IMR-90 (cell line): ENCODE measurements at regions not wholly inside any gene's neighbourhood (a gene's known extent, or its start where the extent isn't known, plus 50 kb on each side); places are given as distances from the start of the nearest gene placed in this dataset.

Experiments used
- ATAC-seq: fragments of 200-7000 bp; cut with Tn5 transposase; 2 replicates; pipeline ENCODE4 v1.9.1; 2020; ENCODE audit warnings: low read depth, mild to moderate bottlenecking, moderate library complexity
- BruUV-seq: library from RNA; stranded (reverse); fragments of 400-500 nt; replicated peaks from 2 replicates; lab custom pipeline; 2021; lab: Mats Ljungman, UMichigan
- CTCF ChIA-PET: fragments of 300-600 bp; formaldehyde crosslinking; extraction: SDS; loops from one replicate; lab custom pipeline; 2021; ENCODE audit warnings: antibody characterized with exemption; lab: Yijun Ruan, JAX
- POLR2A ChIA-PET: fragments of 300-600 bp; sonication (Branson Sonifier 250); formaldehyde crosslinking; loops from one replicate; lab custom pipeline; 2022; ENCODE audit warnings: antibody characterized with exemption; ENCODE audit not compliant: unreplicated experiment; lab: Charles Lee
- DNase-seq: peaks from one replicate; pipeline ENCODE4 v3.0.0; 2013
- H2AFZ ChIP-seq: replicated peaks from 2 replicates; pipeline ENCODE3; 2013; ENCODE audit warnings: low read length, mild to moderate bottlenecking; ENCODE audit not compliant: poor library complexity
- H2AK5ac ChIP-seq: 2 replicates; pipeline ENCODE4 v1.6.1; 2013; ENCODE audit warnings: low read depth, low read length, inconsistent platforms
- H2AK9ac ChIP-seq: replicated peaks from 2 replicates; pipeline ENCODE3; 2013; ENCODE audit warnings: mild to moderate bottlenecking, low read depth, low read length, moderate library complexity; ENCODE audit not compliant: poor library complexity
- H2BK120ac ChIP-seq: 2 replicates; pipeline ENCODE4 v1.6.1; 2013; ENCODE audit warnings: low read depth, low read length, inconsistent platforms
- H2BK15ac ChIP-seq: 3 replicates; pipeline ENCODE4 v1.6.1; 2013; ENCODE audit warnings: low read depth, low read length, inconsistent platforms
- H2BK20ac ChIP-seq: 2 replicates; pipeline ENCODE4 v1.6.1; 2013; ENCODE audit warnings: low read depth, mild to moderate bottlenecking, inconsistent platforms, low read length, moderate library complexity
- H2BK5ac ChIP-seq: 2 replicates; pipeline ENCODE4 v1.6.1; 2013; ENCODE audit warnings: mild to moderate bottlenecking, low read depth, low read length, inconsistent platforms; ENCODE audit not compliant: poor library complexity, severe bottlenecking
- H3K14ac ChIP-seq: replicated peaks from 2 replicates; pipeline ENCODE4 v1.6.1; 2013; ENCODE audit warnings: low read depth, low read length, inconsistent platforms
- H3K18ac ChIP-seq: 2 replicates; pipeline ENCODE4 v1.6.1; 2013; ENCODE audit warnings: low read depth, low read length, control low read depth
- H3K23ac ChIP-seq: 2 replicates; pipeline ENCODE4 v1.6.1; 2013; ENCODE audit warnings: low read depth, low read length, inconsistent platforms
- H3K27ac ChIP-seq: 2 replicates; pipeline ENCODE4 v1.5.1; 2013; ENCODE audit warnings: mild to moderate bottlenecking, control low read depth, low read length; ENCODE audit not compliant: insufficient read depth
- H3K27me3 ChIP-seq: 2 replicates; pipeline ENCODE4 v1.6.1; 2013; ENCODE audit warnings: low read length; ENCODE audit not compliant: control insufficient read depth, insufficient read depth
- H3K36me3 ChIP-seq: 2 replicates; pipeline ENCODE4 v1.6.1; 2013; ENCODE audit warnings: low read length, mixed read lengths; ENCODE audit not compliant: control insufficient read depth, insufficient read depth
- H3K4ac ChIP-seq: 2 replicates; pipeline ENCODE4 v1.6.1; 2013; ENCODE audit warnings: low read depth, low read length, inconsistent platforms
- H3K4me1 ChIP-seq: 2 replicates; pipeline ENCODE4 v1.6.1; 2013; ENCODE audit warnings: low read length, mixed read lengths; ENCODE audit not compliant: control insufficient read depth, insufficient read depth
- H3K4me2 ChIP-seq: 2 replicates; pipeline ENCODE4 v1.6.1; 2013; ENCODE audit warnings: low read depth, mild to moderate bottlenecking, control low read depth, low read length, moderate library complexity
- H3K4me3 ChIP-seq: 2 replicates; pipeline ENCODE4 v1.5.1; 2013; ENCODE audit warnings: low read depth, mild to moderate bottlenecking, control low read depth, low read length, moderate library complexity; ENCODE audit not compliant: insufficient read depth
- H3K56ac ChIP-seq: 2 replicates; pipeline ENCODE4 v1.6.1; 2013; ENCODE audit warnings: low read length, inconsistent platforms; ENCODE audit not compliant: insufficient read depth; ENCODE audit errors: extremely low read depth
- H3K79me1 ChIP-seq, 2 experiments: 2 replicates each; pipeline ENCODE4 v1.6.1; 2013; ENCODE audit warnings: low read length in 2 of 2, inconsistent platforms in 1 of 2, low read depth in 1 of 2
- H3K9ac ChIP-seq: 2 replicates; pipeline ENCODE4 v1.6.1; 2013; ENCODE audit warnings: low read depth, low read length, control low read depth
- H3K9me1 ChIP-seq: 2 replicates; pipeline ENCODE4 v1.6.1; 2013; ENCODE audit warnings: low read length, inconsistent platforms; ENCODE audit not compliant: insufficient read depth
- H3K9me3 ChIP-seq: 2 replicates; pipeline ENCODE4 v1.6.1; 2013; ENCODE audit warnings: low read length; ENCODE audit not compliant: control insufficient read depth, insufficient read depth
- H4K20me1 ChIP-seq: 2 replicates; pipeline ENCODE4 v1.6.1; 2013; ENCODE audit warnings: low read length, inconsistent platforms; ENCODE audit not compliant: insufficient read depth
- H4K5ac ChIP-seq: 2 replicates; pipeline ENCODE4 v1.6.1; 2013; ENCODE audit warnings: mild to moderate bottlenecking, low read depth, low read length, control low read depth
- H4K8ac ChIP-seq, 2 experiments: 2 replicates each; pipeline ENCODE4 v1.6.1; 2013; ENCODE audit warnings: low read depth in 2 of 2, low read length in 2 of 2, control low read depth in 1 of 2, inconsistent platforms in 1 of 2
- H4K91ac ChIP-seq: 2 replicates; pipeline ENCODE4 v1.6.1; 2013; ENCODE audit warnings: low read depth, low read length, inconsistent platforms; ENCODE audit not compliant: insufficient read depth
- BHLHE40 ChIP-seq: fragments of 150-350 bp; IDR thresholded peaks from 2 replicates; pipeline ENCODE4 v1.6.1; 2016; ENCODE audit warnings: mild to moderate bottlenecking, low read depth, low read length
- CEBPB ChIP-seq: IDR thresholded peaks from 2 replicates; pipeline ENCODE4 v1.6.1; 2012; ENCODE audit warnings: low read depth, low read length, improper control_type of control experiment
- CHD1 ChIP-seq: IDR thresholded peaks from 2 replicates; pipeline ENCODE4 v1.6.1; 2012; ENCODE audit warnings: low read depth, low read length, improper control_type of control experiment
- ELK1 ChIP-seq: fragments of 150-350 bp; IDR thresholded peaks from 2 replicates; pipeline ENCODE4 v1.6.1; 2016; ENCODE audit warnings: low read depth, mild to moderate bottlenecking, low read length, moderate library complexity, borderline replicate concordance
- FOS ChIP-seq: fragments of 150-350 bp; IDR thresholded peaks from 2 replicates; pipeline ENCODE4 v1.6.1; 2016; ENCODE audit warnings: low read depth, low read length
- MAFK ChIP-seq: IDR thresholded peaks from 2 replicates; pipeline ENCODE4 v1.6.1; 2012; ENCODE audit warnings: low read depth, low read length, improper control_type of control experiment
- MAZ ChIP-seq: IDR thresholded peaks from 2 replicates; pipeline ENCODE4 v1.6.1; 2012; ENCODE audit warnings: low read depth, mild to moderate bottlenecking, low read length, improper control_type of control experiment, moderate library complexity, borderline replicate concordance
- MXI1 ChIP-seq: IDR thresholded peaks from 2 replicates; pipeline ENCODE4 v1.6.1; 2012; ENCODE audit warnings: low read depth, mild to moderate bottlenecking, low read length, moderate library complexity, borderline replicate concordance
- NFE2L2 ChIP-seq: fragments of 150-350 bp; IDR thresholded peaks from 2 replicates; pipeline ENCODE4 v1.6.1; 2016; ENCODE audit warnings: low read depth, mild to moderate bottlenecking, low read length
- POLR2A ChIP-seq: IDR thresholded peaks from 2 replicates; pipeline ENCODE4 v1.6.1; 2012; ENCODE audit warnings: mild to moderate bottlenecking, low read depth, low read length
- RCOR1 ChIP-seq: IDR thresholded peaks from 2 replicates; pipeline ENCODE4 v1.6.1; 2012; ENCODE audit warnings: mild to moderate bottlenecking, low read length, improper control_type of control experiment; ENCODE audit not compliant: insufficient replicate concordance
- RFX5 ChIP-seq: IDR thresholded peaks from 2 replicates; pipeline ENCODE4 v1.8.0; 2012; ENCODE audit warnings: low read depth, mild to moderate bottlenecking, low read length, moderate library complexity
- SMC3 ChIP-seq: fragments of 150-350 bp; IDR thresholded peaks from 2 replicates; pipeline ENCODE4 v1.6.1; 2016; ENCODE audit warnings: low read depth, mild to moderate bottlenecking, antibody characterized with exemption, low read length, moderate library complexity
- WGBS, 2 experiments: methylation state at CpG; one replicate each; pipeline versions ENCODE4 v1.1.5 to v1.1.7; 2013; ENCODE audit warnings: missing lambda C conversion rate in 2 of 2; ENCODE audit not compliant: insufficient read length in 1 of 2; ENCODE audit errors: extremely low coverage in 2 of 2; 5-methylcytosine and 5-hydroxymethylcytosine counted together
- dilution Hi-C: fragments of 300-500 bp; cut with HindIII; formaldehyde crosslinking; loops from one replicate; pipeline ENCODE4 v1.14.3; 2018; ENCODE audit warnings: low sequenced_read_pairs; ENCODE audit not compliant: unreplicated experiment
- in situ Hi-C: fragments of 300-500 bp; cut with MboI; formaldehyde crosslinking; loops from 3 replicates; pipeline ENCODE4 v1.14.3; 2019; ENCODE audit warnings: low sequenced_read_pairs, inconsistent platforms, mixed read lengths
- intact Hi-C: fragments of 100-400 bp; cut with micrococcal nuclease; formaldehyde crosslinking; loops from 2 replicates; pipeline ENCODE4 v1.10.0; 2022
- TF ChIP-seq, protein P1 (sequence below): fragments of 150-350 bp; IDR thresholded peaks from 2 replicates; pipeline ENCODE4 v1.6.1; 2017; ENCODE audit warnings: mild to moderate bottlenecking, antibody characterized with exemption, low read length, low read depth

GRCh38 chr9:134996591-134997530, 79.1 kb upstream of the FCN1 start:
- 74% methylated on average over 9 of the region's 24 CpGs; no CpG with 5 or more reads in 1 of the 2 experiments for WGBS, 2 experiments
- CTCF ChIA-PET = no interaction called here
- in situ Hi-C loops (no loop called here), intact Hi-C loops (no loop called here), dilution Hi-C loops (no loop called here)
- Histone ChIP-seq H3K9me3 (peaks cover 37% of the 10 kb centered on the region), H3K27ac (no peak overlapping the region), H4K91ac (no peak overlapping the region), H2AK5ac (no peak overlapping the region), H3K4me1 (no peaks in the 10 kb centered on the region), H3K4me2 (no peak overlapping the region), H3K56ac (no peak overlapping the region), H4K8ac (no peak overlapping the region), H3K23ac (no peak overlapping the region), H4K5ac (no peak overlapping the region), H2AFZ (no peak overlapping the region), H3K79me1 (no peaks in the 10 kb centered on the region), H3K9me1 (no peaks in the 10 kb centered on the region), H2BK20ac (no peak overlapping the region), H3K18ac (no peak overlapping the region), H2BK15ac (no peak overlapping the region), H3K14ac (no peak overlapping the region), H3K27me3 (no peaks in the 10 kb centered on the region), H3K9ac (no peak overlapping the region), H4K20me1 (no peaks in the 10 kb centered on the region), H3K4ac (no peak overlapping the region), H2BK120ac (no peak overlapping the region), H3K36me3 (no peaks in the 10 kb centered on the region), H3K4me3 (no peak overlapping the region), H2BK5ac (no peak overlapping the region), H2AK9ac (no peak overlapping the region)
- TF ChIP-seq NFE2L2 (no peak), FOS (no peak), CEBPB (no peak), CHD1 (no peak), MXI1 (no peak), RCOR1 (no peak), MAZ (no peak), RFX5 (no peak), POLR2A (no peak), BHLHE40 (no peak), MAFK (no peak), ELK1 (no peak), SMC3 (no peak)
- TF ChIP-seq, protein P1, sequence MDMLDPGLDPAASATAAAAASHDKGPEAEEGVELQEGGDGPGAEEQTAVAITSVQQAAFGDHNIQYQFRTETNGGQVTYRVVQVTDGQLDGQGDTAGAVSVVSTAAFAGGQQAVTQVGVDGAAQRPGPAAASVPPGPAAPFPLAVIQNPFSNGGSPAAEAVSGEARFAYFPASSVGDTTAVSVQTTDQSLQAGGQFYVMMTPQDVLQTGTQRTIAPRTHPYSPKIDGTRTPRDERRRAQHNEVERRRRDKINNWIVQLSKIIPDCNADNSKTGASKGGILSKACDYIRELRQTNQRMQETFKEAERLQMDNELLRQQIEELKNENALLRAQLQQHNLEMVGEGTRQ = no peak
- no TSS peak for BruUV-seq
- DNase-seq = no peak
- ATAC-seq = no peak
- POLR2A ChIA-PET = no interaction called here
